Activated CD8-positive, alpha-beta memory T cell treated with anti-CD3 and anti-CD28 coated beads, Interleukin-2, amount 10 ng/mL, durations not matched to agents 7 days and 5 days (primary cell): ENCODE measurements at regions not wholly inside any gene's neighbourhood (a gene's known extent, or its start where the extent isn't known, plus 50 kb on each side); places are given as distances from the start of the nearest gene placed in this dataset.

Source experiments
- ATAC-seq: fragments of 150-1000 bp; cut with Tn5 transposase; one replicate; pipeline ENCODE4 v1.10.0; 2021; ENCODE audit warnings: moderate library complexity
- CTCF ChIA-PET: fragments of 350-600 bp; sonication (Branson Sonifier 250); formaldehyde crosslinking; loops from one replicate; lab custom pipeline; 2021; ENCODE audit warnings: antibody characterized with exemption; lab: Charles Lee
- DNase-seq: peaks from one replicate; pipeline ENCODE4 v3.0.0-alpha.2; 2020
- H3K27ac Mint-ChIP-seq: one replicate; pipeline ENCODE4 v1.8.0; 2021; ENCODE audit warnings: mild to moderate bottlenecking, mixed read lengths
- H3K27me3 Mint-ChIP-seq: one replicate; pipeline ENCODE4 v1.8.0; 2021; ENCODE audit warnings: mixed read lengths
- H3K36me3 Mint-ChIP-seq: one replicate; pipeline ENCODE4 v1.8.0; 2021; ENCODE audit warnings: mild to moderate bottlenecking, mixed read lengths
- H3K4me1 Mint-ChIP-seq: one replicate; pipeline ENCODE4 v1.8.0; 2021; ENCODE audit warnings: mixed read lengths
- H3K4me3 Mint-ChIP-seq: one replicate; pipeline ENCODE4 v1.8.0; 2021; ENCODE audit warnings: mild to moderate bottlenecking, moderate library complexity, mixed read lengths
- H3K9me3 Mint-ChIP-seq: one replicate; pipeline ENCODE4 v1.8.0; 2022; ENCODE audit warnings: low read depth, mixed read lengths

DNA sequence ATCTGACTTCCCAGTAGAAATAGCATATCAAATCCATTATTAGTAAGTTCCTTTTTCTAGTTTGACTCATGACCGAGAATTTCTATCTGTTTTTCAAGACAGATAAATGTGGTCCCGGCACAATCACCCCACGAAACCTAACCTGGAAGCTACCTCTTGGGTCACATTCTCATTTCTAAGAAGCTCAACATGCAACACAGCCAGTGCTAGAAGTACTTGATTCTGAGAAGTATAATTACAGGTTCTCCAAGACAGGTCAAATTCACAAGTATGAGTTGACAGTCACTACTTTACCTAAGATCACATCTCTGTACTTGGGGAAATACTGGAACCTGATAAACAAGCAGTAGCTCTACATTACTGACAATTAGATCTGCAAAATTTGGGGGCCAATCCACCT, 54.0 kb upstream of the PLAC1 start:
- no peak overlapping the region for H3K27ac Mint-ChIP-seq
- peaks cover 4% of the 10 kb centered on the region for H3K27me3 Mint-ChIP-seq
- CTCF ChIA-PET: no interaction called here
- peaks cover 9% of the 10 kb centered on the region for H3K4me1 Mint-ChIP-seq
- no peaks in the 10 kb centered on the region for H3K9me3 Mint-ChIP-seq
- no peaks in the 10 kb centered on the region for H3K36me3 Mint-ChIP-seq
- ATAC-seq (no peak), DNase-seq (no peak)
- H3K4me3 Mint-ChIP-seq: no peak overlapping the region

- Mint-ChIP-seq H3K36me3 (no peaks in the 10 kb centered on the region), H3K4me1 (peaks cover 9% of the 10 kb centered on the region), H3K27me3 (peaks cover 4% of the 10 kb centered on the region), H3K27ac (no peak overlapping the region), H3K9me3 (no peaks in the 10 kb centered on the region), H3K4me3 (no peak overlapping the region)
- DNase-seq (no peak), ATAC-seq (no peak)
- CTCF ChIA-PET: no interaction called here
Measured at GRCh38 chrX:134711135-134711921, 53.1 kb upstream of the PLAC1 start.
